HG03442 (cell line): ENCODE measurements at regions not wholly inside any gene's neighbourhood (a gene's known extent, or its start where the extent isn't known, plus 50 kb on each side); places are given as distances from the start of the nearest gene placed in this dataset.
"Not testable (repeated sequence)": the region's sequence is repeated elsewhere in the genome, so short reads cannot be mapped to it uniquely, and the experiment has no call there.

Experiments
- ATAC-seq: cut with Tn5 transposase; IDR thresholded peaks from one replicate; pipeline ENCODE4 v1.9.1; 2021; ENCODE audit warnings: mild to moderate bottlenecking, moderate library complexity; ENCODE audit not compliant: unreplicated experiment

- ATAC-seq: no peak
Measured at GRCh38 chr10:60479305-60480020, 89.8 kb upstream of the ANK3 start.

GRCh38 chr10:60476451-60476850 lies 86.8 kb upstream of the ANK3 start:
- no peak for ATAC-seq

- ATAC-seq: no peak
Measured at GRCh38 chr10:60473557-60473956, 83.9 kb upstream of the ANK3 start.

GRCh38 chr10:60470091-60470490 lies 80.4 kb upstream of the ANK3 start:
- ATAC-seq: no peak

GRCh38 chr10:60469147-60469546 lies 79.5 kb upstream of the ANK3 start:
- ATAC-seq: not testable (repeated sequence)

GRCh38 chr10:60467202-60467546 lies 77.5 kb upstream of the ANK3 start:
- ATAC-seq: no peak

GRCh38 chr10:60466267-60467201 lies 76.9 kb upstream of the ANK3 start:
- no peak for ATAC-seq

- ATAC-seq: no peak
Measured at GRCh38 chr10:60465801-60466200, 76.1 kb upstream of the ANK3 start.

GRCh38 chr10:60464659-60465058 lies 75.0 kb upstream of the ANK3 start:
- ATAC-seq: no peak

- no peak for ATAC-seq
Measured at GRCh38 chr10:60463746-60464145, 74.1 kb upstream of the ANK3 start.

- ATAC-seq: no peak
Measured at GRCh38 chr10:60461688-60462087, 72.0 kb upstream of the ANK3 start.

- no peak for ATAC-seq
Measured at GRCh38 chr10:60459701-60460457, 70.2 kb upstream of the ANK3 start.

- ATAC-seq: no peak
Measured at GRCh38 chr10:60456053-60456452, 66.4 kb upstream of the ANK3 start.

GRCh38 chr10:60454336-60454735 lies 64.7 kb upstream of the ANK3 start:
- no peak for ATAC-seq

- no peak for ATAC-seq
Measured at GRCh38 chr10:60453036-60453435, 63.4 kb upstream of the ANK3 start.

GRCh38 chr10:60450291-60450690 lies 60.6 kb upstream of the ANK3 start:
- ATAC-seq: no peak

- no peak for ATAC-seq
Measured at GRCh38 chr10:60448246-60448645, 58.6 kb upstream of the ANK3 start.

- no peak for ATAC-seq
Measured at GRCh38 chr10:60446851-60447250, 57.2 kb upstream of the ANK3 start.

- ATAC-seq: no peak
Measured at GRCh38 chr10:60446070-60446833, 56.6 kb upstream of the ANK3 start.

GRCh38 chr10:60444494-60445064 lies 54.9 kb upstream of the ANK3 start:
- no peak for ATAC-seq
